CD14-positive monocyte (primary cell): ENCODE measurements at regions not wholly inside any gene's neighbourhood (a gene's known extent, or its start where the extent isn't known, plus 50 kb on each side); places are given as distances from the start of the nearest gene placed in this dataset.

ENCODE experiments used
- DNase-seq, 3 donors: peaks; one replicate each; pipeline ENCODE4 v3.0.0-alpha.2; 2011 to 2022
- H2AFZ ChIP-seq: 2 replicates; pipeline ENCODE4 v1.6.0; 2012; ENCODE audit warnings: mild to moderate bottlenecking, low read depth, low read length, inconsistent platforms; ENCODE audit not compliant: insufficient read depth, poor library complexity, severe bottlenecking
- H3K27ac ChIP-seq, 2 donors: 1 replicate in 1 of 2; 2 replicates in 1 of 2; pipeline ENCODE4 v1.5.1; 2012 to 2013; ENCODE audit warnings: low read length in 2 of 2, control low read depth in 1 of 2, inconsistent platforms in 1 of 2, low read depth in 1 of 2, mild to moderate bottlenecking in 1 of 2
- H3K27me3 ChIP-seq, 2 donors: one replicate each; pipeline versions ENCODE4 v1.6.0 to v1.6.1; 2011 to 2013; ENCODE audit warnings: low read length in 2 of 2; ENCODE audit not compliant: control insufficient read depth in 2 of 2, insufficient read depth in 2 of 2
- H3K36me3 ChIP-seq, 2 donors: replicated peaks in 1 of 2; 1 replicate in 1 of 2; 2 replicates in 1 of 2; pipeline versions ENCODE4 v1.5.1 to v1.6.1; 2012 to 2013; ENCODE audit warnings: low read length in 2 of 2, control low read depth in 1 of 2, inconsistent platforms in 1 of 2, mild to moderate bottlenecking in 1 of 2; ENCODE audit not compliant: insufficient read depth in 2 of 2, control insufficient read depth in 1 of 2
- H3K4me1 ChIP-seq, 2 donors: 1 replicate in 1 of 2; 2 replicates in 1 of 2; pipeline versions ENCODE4 v1.5.1 to v1.6.1; 2012 to 2013; ENCODE audit warnings: low read length in 2 of 2, control low read depth in 1 of 2, inconsistent platforms in 1 of 2, mild to moderate bottlenecking in 1 of 2, moderate library complexity in 1 of 2; ENCODE audit not compliant: insufficient read depth in 2 of 2, control insufficient read depth in 1 of 2
- H3K4me2 ChIP-seq: replicated peaks from 2 replicates; pipeline ENCODE3; 2012; ENCODE audit warnings: low read length, moderate library complexity, mild to moderate bottlenecking; ENCODE audit not compliant: poor library complexity, severe bottlenecking; ENCODE audit errors: extremely low read depth
- H3K4me3 ChIP-seq, 3 experiments: fragments of 200-600 bp in 1 of 3; sonication (generic) in 1 of 3; replicated peaks in 1 of 3; 1 replicate in 2 of 3; 2 replicates in 1 of 3; pipeline ENCODE4 v1.5.1; 2011 to 2013; ENCODE audit warnings: low read length in 3 of 3, mild to moderate bottlenecking in 3 of 3, control low read depth in 2 of 3, low read depth in 2 of 3, inconsistent platforms in 1 of 3, moderate library complexity in 1 of 3
- H3K79me2 ChIP-seq: 2 replicates; pipeline ENCODE4 v1.6.0; 2012; ENCODE audit warnings: mild to moderate bottlenecking, control low read depth, inconsistent platforms, low read length, moderate library complexity; ENCODE audit not compliant: insufficient read depth
- H3K9ac ChIP-seq: 2 replicates; pipeline ENCODE4 v1.6.0; 2017; ENCODE audit warnings: low read length, mild to moderate bottlenecking; ENCODE audit not compliant: insufficient read depth, poor library complexity, severe bottlenecking
- H3K9me3 ChIP-seq, 2 donors: replicated peaks in 1 of 2; 1 replicate in 1 of 2; 2 replicates in 1 of 2; pipeline versions ENCODE4 v1.5.1 to v1.6.1; 2012 to 2013; ENCODE audit warnings: low read length in 2 of 2, control low read depth in 1 of 2; ENCODE audit not compliant: control insufficient read depth in 1 of 2, insufficient read depth in 1 of 2
- H4K20me1 ChIP-seq: 2 replicates; pipeline ENCODE4 v1.6.0; 2012; ENCODE audit warnings: mild to moderate bottlenecking, low read length, control low read depth, moderate library complexity; ENCODE audit not compliant: insufficient read depth
- H3K27ac Mint-ChIP-seq, 7 donors: one replicate each; pipeline ENCODE4 v1.8.0; 2020; ENCODE audit warnings: mild to moderate bottlenecking in 7 of 7, mixed read lengths in 7 of 7, moderate library complexity in 6 of 7, inconsistent platforms in 2 of 7
- H3K27me3 Mint-ChIP-seq, 3 donors: one replicate each; pipeline ENCODE4 v1.8.0; 2021 to 2022; ENCODE audit warnings: low read depth in 3 of 3, mild to moderate bottlenecking in 3 of 3, mixed read lengths in 3 of 3, moderate library complexity in 3 of 3, inconsistent platforms in 1 of 3
- H3K36me3 Mint-ChIP-seq, 2 donors: one replicate each; pipeline ENCODE4 v1.8.0; 2020; ENCODE audit warnings: mixed read lengths in 2 of 2, inconsistent platforms in 1 of 2, mild to moderate bottlenecking in 1 of 2
- H3K4me1 Mint-ChIP-seq: one replicate; pipeline ENCODE4 v1.8.0; 2020; ENCODE audit warnings: mild to moderate bottlenecking, mixed read lengths
- H3K4me3 Mint-ChIP-seq, 2 donors: one replicate each; pipeline ENCODE4 v1.8.0; 2020; ENCODE audit warnings: mild to moderate bottlenecking in 2 of 2, mixed read lengths in 2 of 2, moderate library complexity in 1 of 2
- H3K9me3 Mint-ChIP-seq, 7 donors: one replicate each; pipeline ENCODE4 v1.8.0; 2020 to 2022; ENCODE audit warnings: mixed read lengths in 7 of 7, mild to moderate bottlenecking in 6 of 7, moderate library complexity in 6 of 7, inconsistent platforms in 2 of 7
- CTCF ChIP-seq: fragments of 200-600 bp; IDR thresholded peaks from one replicate; pipeline ENCODE4 v1.8.0; 2022; ENCODE audit warnings: antibody characterized with exemption, mild to moderate bottlenecking
- WGBS: methylation state at CpG from one replicate; pipeline ENCODE4 v1.1.5; 2013; ENCODE audit warnings: missing lambda C conversion rate; ENCODE audit not compliant: insufficient coverage; 5-methylcytosine and 5-hydroxymethylcytosine counted together
- intact Hi-C, 2 donors: fragments of 100-400 bp; cut with micrococcal nuclease; formaldehyde crosslinking; loops; one replicate each; pipeline versions ENCODE4 v1.15.0 to v1.15.1; 2023

DNA sequence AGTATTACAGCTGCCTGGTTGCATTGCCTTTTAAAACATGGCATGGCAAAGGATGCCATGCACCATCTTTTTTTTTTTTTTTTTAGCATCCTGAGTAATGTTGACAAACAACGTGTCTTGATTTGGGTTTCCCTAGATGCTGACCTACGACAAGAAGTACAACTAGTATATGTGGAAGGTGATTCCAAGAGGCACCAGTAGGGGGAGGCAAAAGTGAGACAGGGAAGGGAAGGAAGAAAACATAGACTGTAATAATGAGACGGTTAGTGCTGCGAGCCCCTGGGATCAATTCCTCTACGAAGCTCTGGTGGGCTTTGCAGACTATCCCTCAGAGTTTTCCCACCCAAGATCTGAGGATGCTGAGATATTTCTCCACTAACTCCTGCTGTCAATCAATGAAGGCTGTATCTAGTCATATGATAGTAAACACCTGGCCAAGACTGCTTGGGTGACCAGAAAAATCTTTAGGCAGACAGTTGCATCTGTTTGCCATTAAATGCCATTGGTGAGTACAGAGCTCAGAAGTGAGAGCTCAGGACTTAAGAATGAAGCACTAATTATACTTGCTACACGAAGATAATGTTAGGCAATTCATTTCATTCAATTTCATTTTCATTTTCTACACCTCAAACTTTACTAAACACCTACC is 458.6 kb upstream of the GOT2 start:
- H3K27ac ChIP-seq: no peak overlapping the region
- H3K4me1 ChIP-seq: no peaks in the 10 kb centered on the region
- H3K27me3 Mint-ChIP-seq: no peaks in the 10 kb centered on the region
- no peak overlapping the region for H3K4me3 Mint-ChIP-seq
- H3K4me1 Mint-ChIP-seq: peaks cover 4% of the 10 kb centered on the region
- H3K36me3 ChIP-seq: no peaks in the 10 kb centered on the region
- peak; percentile 68 for TF ChIP-seq CTCF
- 60% methylated on average over 2 of the region's 6 CpGs for WGBS
- no peaks in the 10 kb centered on the region for H3K36me3 Mint-ChIP-seq
- no peaks in the 10 kb centered on the region for H3K27me3 ChIP-seq
- no peaks in the 10 kb centered on the region for H3K9me3 Mint-ChIP-seq
- H2AFZ ChIP-seq: no peak overlapping the region
- H3K9me3 ChIP-seq: no peaks in the 10 kb centered on the region
- no peak overlapping the region for H3K27ac Mint-ChIP-seq
- no peaks in the 10 kb centered on the region for H3K79me2 ChIP-seq
- no peaks in the 10 kb centered on the region for H4K20me1 ChIP-seq
- H3K9ac ChIP-seq: no peak overlapping the region
- peak in 1 of 3 donors; percentile 9 for DNase-seq
- intact Hi-C loops: no loop called here
- H3K4me2 ChIP-seq: no peak overlapping the region
- H3K4me3 ChIP-seq: no peak overlapping the region

DNA sequence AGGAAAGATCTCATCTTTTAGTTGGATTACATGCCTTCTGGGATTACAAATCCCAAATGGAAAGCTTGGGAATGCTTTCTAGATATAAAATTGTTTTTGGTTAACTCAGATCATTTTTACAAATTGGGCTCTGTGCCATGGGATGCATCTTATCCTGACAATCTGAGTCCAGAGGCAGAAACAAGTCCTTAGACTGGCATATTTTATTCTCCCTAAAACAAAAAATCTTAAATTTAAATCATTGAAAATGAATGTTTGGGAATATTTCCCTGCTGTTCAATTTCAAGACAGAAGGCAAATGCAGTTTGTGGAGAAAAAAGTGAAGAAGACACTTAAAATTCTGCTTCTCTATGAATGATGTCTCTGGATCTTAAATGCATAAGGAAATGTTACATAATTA is 456.6 kb upstream of the GOT2 start:
- Histone ChIP-seq H3K79me2 (no peaks in the 10 kb centered on the region), H3K9me3 (no peaks in the 10 kb centered on the region), H2AFZ (no peak overlapping the region), H3K4me2 (no peak overlapping the region), H4K20me1 (no peaks in the 10 kb centered on the region), H3K4me1 (no peaks in the 10 kb centered on the region), H3K4me3 (no peak overlapping the region), H3K27me3 (no peaks in the 10 kb centered on the region), H3K9ac (no peak overlapping the region), H3K27ac (no peak overlapping the region), H3K36me3 (no peaks in the 10 kb centered on the region)
- intact Hi-C loops: no loop called here
- Mint-ChIP-seq H3K36me3 (no peaks in the 10 kb centered on the region), H3K27me3 (peaks cover 0 to 1% (median 0%) of the 10 kb centered on the region in 3 donors), H3K27ac (no peak overlapping the region), H3K4me1 (peaks cover 4% of the 10 kb centered on the region), H3K4me3 (no peak overlapping the region), H3K9me3 (peaks cover 0 to 6% (median under 1%) of the 10 kb centered on the region in 7 donors)
- TF ChIP-seq CTCF: no peak
- DNase-seq: no peak
